ENCODE measurements at regions not wholly inside any gene's neighbourhood (a gene's known extent, or its start where the extent isn't known, plus 50 kb on each side); places are given as distances from the start of the nearest gene placed in this dataset.

DNA sequence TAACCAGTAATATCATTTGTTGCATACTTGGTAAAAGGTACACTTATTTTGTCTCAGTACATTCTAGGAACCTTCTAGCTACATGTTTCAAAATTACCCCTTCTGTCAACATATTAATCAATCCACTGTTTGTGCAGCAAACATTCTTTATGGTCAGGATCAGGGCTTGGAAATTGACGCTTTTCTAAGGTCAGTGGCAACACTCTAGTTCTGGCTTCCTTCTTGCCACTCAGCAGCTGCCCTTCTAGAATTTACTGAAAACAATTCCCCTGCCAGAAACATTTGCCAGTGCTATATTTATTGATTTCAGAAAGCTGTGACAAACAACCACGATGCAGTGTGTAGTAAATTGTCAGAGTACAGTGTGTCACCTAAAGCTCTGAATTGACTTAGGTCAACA is 84.7 kb upstream of the FBXL4 start:
- TF ChIP-seq, protein P1, sequence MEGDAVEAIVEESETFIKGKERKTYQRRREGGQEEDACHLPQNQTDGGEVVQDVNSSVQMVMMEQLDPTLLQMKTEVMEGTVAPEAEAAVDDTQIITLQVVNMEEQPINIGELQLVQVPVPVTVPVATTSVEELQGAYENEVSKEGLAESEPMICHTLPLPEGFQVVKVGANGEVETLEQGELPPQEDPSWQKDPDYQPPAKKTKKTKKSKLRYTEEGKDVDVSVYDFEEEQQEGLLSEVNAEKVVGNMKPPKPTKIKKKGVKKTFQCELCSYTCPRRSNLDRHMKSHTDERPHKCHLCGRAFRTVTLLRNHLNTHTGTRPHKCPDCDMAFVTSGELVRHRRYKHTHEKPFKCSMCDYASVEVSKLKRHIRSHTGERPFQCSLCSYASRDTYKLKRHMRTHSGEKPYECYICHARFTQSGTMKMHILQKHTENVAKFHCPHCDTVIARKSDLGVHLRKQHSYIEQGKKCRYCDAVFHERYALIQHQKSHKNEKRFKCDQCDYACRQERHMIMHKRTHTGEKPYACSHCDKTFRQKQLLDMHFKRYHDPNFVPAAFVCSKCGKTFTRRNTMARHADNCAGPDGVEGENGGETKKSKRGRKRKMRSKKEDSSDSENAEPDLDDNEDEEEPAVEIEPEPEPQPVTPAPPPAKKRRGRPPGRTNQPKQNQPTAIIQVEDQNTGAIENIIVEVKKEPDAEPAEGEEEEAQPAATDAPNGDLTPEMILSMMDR (IDR thresholded peaks at IDR 0.05) = no peak
- TF ChIP-seq POLR2A (IDR thresholded peaks at IDR 0.05) = no peak

Measured in breast epithelium (tissue), 3 donors.